Loucy (cell line): ENCODE measurements at regions not wholly inside any gene's neighbourhood (a gene's known extent, or its start where the extent isn't known, plus 50 kb on each side); places are given as distances from the start of the nearest gene placed in this dataset.

Experiments
- CTCF ChIP-seq: fragments of 200-600 bp; sonication (generic); conservative IDR thresholded peaks from 2 replicates; pipeline ENCODE4 v1.5.1; 2014; ENCODE audit warnings: mild to moderate bottlenecking, antibody characterized with exemption, low read length
- EZH2phosphoT487 ChIP-seq: fragments of 200-600 bp; IDR thresholded peaks from 2 replicates; pipeline ENCODE4 v1.6.1; 2018; ENCODE audit warnings: antibody characterized with exemption, mild to moderate bottlenecking, moderate library complexity, borderline replicate concordance

GRCh38 chr1:192445839-192446489, 129.2 kb downstream of the RGS21 start:
- peak; percentile 89 for TF ChIP-seq CTCF
- no peak for TF ChIP-seq EZH2phosphoT487
